B cell (primary cell): ENCODE measurements at regions not wholly inside any gene's neighbourhood (a gene's known extent, or its start where the extent isn't known, plus 50 kb on each side); places are given as distances from the start of the nearest gene placed in this dataset.

Source experiments
- ATAC-seq: fragments of 200-7000 bp; cut with Tn5 transposase; one replicate; pipeline ENCODE4 v1.10.0; 2021; ENCODE audit warnings: low read depth, mild to moderate bottlenecking, moderate number of reproducible peaks, moderate library complexity
- CTCF ChIA-PET: fragments of 350-600 bp; sonication (Branson Sonifier 250); formaldehyde crosslinking; loops from one replicate; lab custom pipeline; 2021; ENCODE audit warnings: antibody characterized with exemption, inconsistent platforms; lab: Charles Lee
- POLR2A ChIA-PET: fragments of 350-600 bp; sonication (Branson Sonifier 250); formaldehyde crosslinking; loops from one replicate; lab custom pipeline; 2021; ENCODE audit warnings: antibody characterized with exemption; lab: Charles Lee
- DNase-seq: peaks from one replicate; pipeline ENCODE4 v3.0.0; 2013
- H2AFZ ChIP-seq: 2 replicates; pipeline ENCODE4 v1.6.1; 2012; ENCODE audit warnings: mild to moderate bottlenecking, low read depth, low read length; ENCODE audit not compliant: insufficient read depth, poor library complexity, severe bottlenecking
- H3K27ac ChIP-seq, 2 donors: 1 replicate in 1 of 2; 2 replicates in 1 of 2; pipeline ENCODE4 v1.5.1; 2012 to 2013; ENCODE audit warnings: low read length in 2 of 2, mild to moderate bottlenecking in 2 of 2, moderate library complexity in 1 of 2
- H3K27me3 ChIP-seq, 4 experiments: fragments of 200-600 bp in 1 of 4; sonication (generic) in 1 of 4; replicated peaks in 1 of 4; 1 replicate in 2 of 4; 2 replicates in 2 of 4; pipeline versions ENCODE4 v1.6.1 to v1.7.0; 2013 to 2016; ENCODE audit warnings: low read length in 3 of 4, mild to moderate bottlenecking in 2 of 4, mixed read lengths in 1 of 4, moderate library complexity in 1 of 4; ENCODE audit not compliant: insufficient read depth in 4 of 4, control insufficient read depth in 3 of 4; ENCODE audit errors: control extremely low read depth in 1 of 4
- H3K36me3 ChIP-seq, 2 experiments: replicated peaks in 1 of 2; 1 replicate in 1 of 2; 2 replicates in 1 of 2; pipeline versions ENCODE4 v1.6.1 to v1.7.1; 2013; ENCODE audit warnings: low read length in 1 of 2; ENCODE audit not compliant: insufficient read depth in 2 of 2, control insufficient read depth in 1 of 2; ENCODE audit errors: control extremely low read depth in 1 of 2, extremely low read depth in 1 of 2
- H3K4me1 ChIP-seq, 2 donors: fragments of 200-600 bp in 1 of 2; sonication (generic) in 1 of 2; 1 replicate in 1 of 2; 2 replicates in 1 of 2; pipeline versions ENCODE4 v1.5.1 to v1.6.1; 2013 to 2017; ENCODE audit warnings: low read length in 2 of 2; ENCODE audit not compliant: control insufficient read depth in 2 of 2, insufficient read depth in 2 of 2
- H3K4me2 ChIP-seq: replicated peaks from 2 replicates; pipeline ENCODE3; 2012; ENCODE audit warnings: mild to moderate bottlenecking, low read depth, low read length; ENCODE audit not compliant: poor library complexity, severe bottlenecking
- H3K4me3 ChIP-seq, 5 experiments: fragments of 200-600 bp in 1 of 5; sonication (generic) in 1 of 5; 1 replicate in 3 of 5; 2 replicates in 2 of 5; pipeline versions ENCODE4 v1.5.1 to v1.7.0; 2011 to 2016; ENCODE audit warnings: low read length in 4 of 5, mild to moderate bottlenecking in 4 of 5, low read depth in 2 of 5, control low read depth in 1 of 5, moderate library complexity in 1 of 5; ENCODE audit not compliant: insufficient read depth in 1 of 5; ENCODE audit errors: control extremely low read depth in 1 of 5, extremely low read depth in 1 of 5
- H3K79me2 ChIP-seq: fragments of 200-600 bp; sonication (generic); one replicate; pipeline ENCODE4 v1.6.0; 2016; ENCODE audit warnings: low read length; ENCODE audit not compliant: control insufficient read depth, insufficient read depth
- H3K9ac ChIP-seq: fragments of 200-600 bp; sonication (generic); 2 replicates; pipeline ENCODE4 v1.6.1; 2017; ENCODE audit warnings: mild to moderate bottlenecking, low read length, moderate library complexity
- H3K9me3 ChIP-seq, 3 donors: one replicate each; pipeline versions ENCODE4 v1.6.1 to v1.7.1; 2013; ENCODE audit warnings: low read length in 2 of 3; ENCODE audit not compliant: control insufficient read depth in 2 of 3, insufficient read depth in 1 of 3; ENCODE audit errors: control extremely low read depth in 1 of 3
- H4K20me1 ChIP-seq: 2 replicates; pipeline ENCODE4 v1.6.0; 2012; ENCODE audit warnings: mild to moderate bottlenecking, low read length; ENCODE audit not compliant: insufficient read depth, control insufficient read depth, poor library complexity, severe bottlenecking
- H3K27ac Mint-ChIP-seq: one replicate; pipeline ENCODE4 v1.8.0; 2021; ENCODE audit warnings: mixed read lengths
- H3K27me3 Mint-ChIP-seq: one replicate; pipeline ENCODE4 v1.8.0; 2021; ENCODE audit warnings: mixed read lengths
- H3K4me1 Mint-ChIP-seq: one replicate; pipeline ENCODE4 v1.8.0; 2021; ENCODE audit warnings: mixed read lengths
- H3K4me3 Mint-ChIP-seq: one replicate; pipeline ENCODE4 v1.8.0; 2021; ENCODE audit warnings: mixed read lengths
- H3K9me3 Mint-ChIP-seq: one replicate; pipeline ENCODE4 v1.8.0; 2022; ENCODE audit warnings: mixed read lengths; ENCODE audit not compliant: insufficient read depth
- EZH2 ChIP-seq: IDR thresholded peaks from 2 replicates; pipeline ENCODE4 v1.6.1; 2012; ENCODE audit warnings: borderline replicate concordance, low read depth, mild to moderate bottlenecking, moderate library complexity, low read length; ENCODE audit not compliant: insufficient read depth, poor library complexity, severe bottlenecking
- WGBS: methylation state at CpG from one replicate; pipeline ENCODE4 v1.1.5; 2013; ENCODE audit warnings: missing lambda C conversion rate; ENCODE audit not compliant: insufficient coverage; 5-methylcytosine and 5-hydroxymethylcytosine counted together
- intact Hi-C: fragments of 100-400 bp; cut with micrococcal nuclease; formaldehyde crosslinking; loops from one replicate; pipeline ENCODE4 v1.10.0; 2022
- TF ChIP-seq, protein P1 (sequence below): fragments of 200-600 bp; IDR thresholded peaks from one replicate; pipeline ENCODE4 v1.8.0; 2022; ENCODE audit warnings: antibody characterized with exemption, mild to moderate bottlenecking

GRCh38 chr2:9757501-9758264, 85.6 kb upstream of the TAF1B start:
- H3K9ac ChIP-seq: no peak overlapping the region
- H3K4me2 ChIP-seq: no peak overlapping the region

DNA sequence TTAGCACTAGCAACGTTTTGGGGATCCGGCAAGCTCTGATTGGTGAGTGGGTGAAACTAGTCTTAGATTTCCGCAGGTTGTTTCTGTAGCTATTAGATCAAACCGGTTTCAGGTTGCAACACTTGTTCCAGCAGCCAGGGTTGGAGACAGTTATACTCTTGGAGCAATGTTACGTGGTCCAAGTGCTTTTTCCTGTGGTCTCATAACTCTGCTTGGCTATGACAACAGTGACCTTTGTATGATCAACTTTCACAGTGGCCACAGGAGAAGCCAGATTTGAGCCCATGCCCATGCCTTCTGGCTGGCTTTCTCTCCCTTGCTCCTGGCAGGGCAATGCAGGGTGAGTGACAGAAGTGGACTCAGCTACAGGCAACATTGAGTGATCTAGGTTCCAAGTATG, 84.5 kb upstream of the TAF1B start:
- Histone ChIP-seq H3K9me3 (no peaks in the 10 kb centered on the region), H3K27ac (no peak overlapping the region), H3K9ac (no peak overlapping the region), H3K4me2 (no peak overlapping the region), H2AFZ (no peak overlapping the region), H3K4me3 (no peak overlapping the region), H3K27me3 (peaks cover 0 to 42% (median 19%) of the 10 kb centered on the region in 4 experiments), H3K36me3 (no peaks in the 10 kb centered on the region), H3K4me1 (peaks cover 9 to 13% of the 10 kb centered on the region in 2 donors), H3K79me2 (no peaks in the 10 kb centered on the region), H4K20me1 (no peaks in the 10 kb centered on the region)
- Mint-ChIP-seq H3K4me3 (no peak overlapping the region), H3K27ac (no peak overlapping the region), H3K9me3 (no peaks in the 10 kb centered on the region), H3K4me1 (peaks cover 22% of the 10 kb centered on the region), H3K27me3 (peaks cover 42% of the 10 kb centered on the region)
- DNase-seq (no peak), ATAC-seq (no peak)
- ChIA-PET POLR2A (no interaction called here), CTCF (no interaction called here)
- TF ChIP-seq, protein P1, sequence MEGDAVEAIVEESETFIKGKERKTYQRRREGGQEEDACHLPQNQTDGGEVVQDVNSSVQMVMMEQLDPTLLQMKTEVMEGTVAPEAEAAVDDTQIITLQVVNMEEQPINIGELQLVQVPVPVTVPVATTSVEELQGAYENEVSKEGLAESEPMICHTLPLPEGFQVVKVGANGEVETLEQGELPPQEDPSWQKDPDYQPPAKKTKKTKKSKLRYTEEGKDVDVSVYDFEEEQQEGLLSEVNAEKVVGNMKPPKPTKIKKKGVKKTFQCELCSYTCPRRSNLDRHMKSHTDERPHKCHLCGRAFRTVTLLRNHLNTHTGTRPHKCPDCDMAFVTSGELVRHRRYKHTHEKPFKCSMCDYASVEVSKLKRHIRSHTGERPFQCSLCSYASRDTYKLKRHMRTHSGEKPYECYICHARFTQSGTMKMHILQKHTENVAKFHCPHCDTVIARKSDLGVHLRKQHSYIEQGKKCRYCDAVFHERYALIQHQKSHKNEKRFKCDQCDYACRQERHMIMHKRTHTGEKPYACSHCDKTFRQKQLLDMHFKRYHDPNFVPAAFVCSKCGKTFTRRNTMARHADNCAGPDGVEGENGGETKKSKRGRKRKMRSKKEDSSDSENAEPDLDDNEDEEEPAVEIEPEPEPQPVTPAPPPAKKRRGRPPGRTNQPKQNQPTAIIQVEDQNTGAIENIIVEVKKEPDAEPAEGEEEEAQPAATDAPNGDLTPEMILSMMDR: no peak
- TF ChIP-seq EZH2: no peak
- WGBS: 97% methylated on average over 5 of the region's 5 CpGs
- intact Hi-C loops: no loop called here

More at GRCh38 chr2:9757501-9758264, 85.6 kb upstream of the TAF1B start:
- H3K36me3 ChIP-seq: no peaks in the 10 kb centered on the region
- intact Hi-C loops: no loop called here
- DNase-seq: no peak
- H4K20me1 ChIP-seq: no peaks in the 10 kb centered on the region
- H3K27ac ChIP-seq: no peak overlapping the region
- H3K4me1 ChIP-seq: peaks cover 13 to 21% of the 10 kb centered on the region in 2 donors
- no peaks in the 10 kb centered on the region for H3K9me3 ChIP-seq
- WGBS: 20% methylated on average over 13 of the region's 27 CpGs
- H2AFZ ChIP-seq: no peak overlapping the region
- no peak overlapping the region for H3K4me3 ChIP-seq
- ChIA-PET POLR2A (no interaction called here), CTCF (no interaction called here)
- peaks cover 0 to 46% (median 22%) of the 10 kb centered on the region in 4 experiments for H3K27me3 ChIP-seq
- Mint-ChIP-seq H3K9me3 (no peaks in the 10 kb centered on the region), H3K4me3 (no peak overlapping the region), H3K4me1 (peaks cover 29% of the 10 kb centered on the region), H3K27me3 (peaks cover 45% of the 10 kb centered on the region), H3K27ac (no peak overlapping the region)
- TF ChIP-seq, protein P1: no peak
- no peak for TF ChIP-seq EZH2
- H3K79me2 ChIP-seq: no peaks in the 10 kb centered on the region
- no peak for ATAC-seq
